Activated gamma-delta T cell treated with anti-CD3 and anti-CD28 coated beads, Interleukin-2, amount 50 U/mL, for 16 hours (primary cell): ENCODE measurements at regions not wholly inside any gene's neighbourhood (a gene's known extent, or its start where the extent isn't known, plus 50 kb on each side); places are given as distances from the start of the nearest gene placed in this dataset.

Source experiments
- DNase-seq: peaks from one replicate; pipeline ENCODE4 v3.0.0-alpha.2; 2020; ENCODE audit warnings: low read depth

GRCh38 chr18:39751921-39752320 is 2186.3 kb upstream of the CELF4 start:
- no peak for DNase-seq

- no peak for DNase-seq
Observed at GRCh38 chr18:39751161-39751560, 2185.6 kb upstream of the CELF4 start.

- DNase-seq: no peak
Observed at GRCh38 chr18:39749154-39749553, 2183.6 kb upstream of the CELF4 start.

- no peak for DNase-seq
Observed at GRCh38 chr18:39748727-39749126, 2183.1 kb upstream of the CELF4 start.

- no peak for DNase-seq
Observed at GRCh38 chr18:39746201-39746600, 2180.6 kb upstream of the CELF4 start.

GRCh38 chr18:39743463-39743862 is 2177.9 kb upstream of the CELF4 start:
- no peak for DNase-seq

GRCh38 chr18:39741755-39742466 is 2176.3 kb upstream of the CELF4 start:
- DNase-seq: no peak

- DNase-seq: no peak
Observed at GRCh38 chr18:39737869-39738268, 2172.3 kb upstream of the CELF4 start.

GRCh38 chr18:39732918-39733317 is 2167.3 kb upstream of the CELF4 start:
- DNase-seq: no peak

GRCh38 chr18:39730606-39731005 is 2165.0 kb upstream of the CELF4 start:
- no peak for DNase-seq

GRCh38 chr18:39724652-39725051 is 2159.1 kb upstream of the CELF4 start:
- no peak for DNase-seq

- no peak for DNase-seq
Observed at GRCh38 chr18:39721712-39722111, 2156.1 kb upstream of the CELF4 start.

GRCh38 chr18:39713961-39714360 is 2148.4 kb upstream of the CELF4 start:
- no peak for DNase-seq

GRCh38 chr18:39711701-39712100 is 2146.1 kb upstream of the CELF4 start:
- no peak for DNase-seq

GRCh38 chr18:39705362-39705761 is 2139.8 kb upstream of the CELF4 start:
- DNase-seq: no peak

GRCh38 chr18:39702888-39703287 is 2137.3 kb upstream of the CELF4 start:
- DNase-seq: no peak

GRCh38 chr18:39701839-39702238 is 2136.2 kb upstream of the CELF4 start:
- DNase-seq: no peak

- DNase-seq: no peak
Observed at GRCh38 chr18:39701055-39701783, 2135.6 kb upstream of the CELF4 start.

GRCh38 chr18:39699340-39699964 is 2133.9 kb upstream of the CELF4 start:
- no peak for DNase-seq

- no peak for DNase-seq
Observed at GRCh38 chr18:39698436-39698835, 2132.8 kb upstream of the CELF4 start.

GRCh38 chr18:39693359-39693758 is 2127.8 kb upstream of the CELF4 start:
- no peak for DNase-seq

- DNase-seq: no peak
Observed at GRCh38 chr18:39692367-39693015, 2126.9 kb upstream of the CELF4 start.
